ENCODE measurements at regions not wholly inside any gene's neighbourhood (a gene's known extent, or its start where the extent isn't known, plus 50 kb on each side); places are given as distances from the start of the nearest gene placed in this dataset.
"Not testable (repeated sequence)": the region's sequence is repeated elsewhere in the genome, so short reads cannot be mapped to it uniquely, and the experiment has no call there.

DNA sequence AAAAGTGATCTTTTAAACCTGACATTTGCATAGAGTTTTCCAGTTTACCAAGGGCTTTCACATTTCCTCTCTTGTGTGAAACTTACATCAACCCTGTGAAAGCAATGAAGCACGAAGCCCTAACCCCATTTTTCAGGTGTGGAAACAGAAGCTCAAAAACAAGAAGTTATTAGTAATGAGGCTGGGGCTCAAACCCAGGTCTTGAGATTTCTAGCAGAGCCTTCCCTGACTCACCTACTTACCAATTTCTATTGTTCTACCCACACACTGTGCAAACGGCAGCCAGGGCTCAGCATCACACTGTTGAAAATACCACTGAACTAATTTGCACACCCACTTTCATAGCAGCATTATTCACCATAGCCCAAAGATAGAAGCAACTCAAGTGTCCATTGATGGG is 117.8 kb upstream of the IGF1R start:
- no peak for DNase-seq

- no peak for DNase-seq
These were observed 116.3 kb upstream of the IGF1R start for GRCh38 chr15:98532063-98532462.

GRCh38 chr15:98536976-98537375 is 111.4 kb upstream of the IGF1R start:
- DNase-seq: no peak

GRCh38 chr15:98537516-98538060 is 110.8 kb upstream of the IGF1R start:
- no peak for DNase-seq

- DNase-seq: no peak
These were observed 106.8 kb upstream of the IGF1R start for GRCh38 chr15:98541519-98541918.

- no peak for DNase-seq
These were observed 105.1 kb upstream of the IGF1R start for GRCh38 chr15:98543237-98543636.

DNA sequence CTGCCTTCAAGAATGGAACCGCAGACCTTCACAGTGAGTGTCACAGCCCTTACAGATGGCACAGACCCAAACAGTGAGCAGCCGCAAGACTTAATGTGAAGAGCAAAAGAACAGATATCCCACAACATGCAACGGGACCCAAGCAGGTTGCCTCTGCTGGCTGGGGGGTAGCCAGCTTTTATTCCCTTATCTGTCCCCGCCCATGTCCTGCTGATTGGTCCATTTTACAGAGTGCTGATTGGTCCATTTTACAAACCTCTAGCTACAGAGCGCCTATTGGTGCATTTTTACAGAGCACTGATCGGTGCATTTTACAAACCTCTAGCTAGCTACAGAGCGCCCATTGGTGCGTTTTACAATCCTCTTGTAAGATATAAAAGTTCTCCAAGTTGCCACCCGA is 102.0 kb upstream of the IGF1R start:
- DNase-seq: no peak

- no peak for DNase-seq
These were observed 101.1 kb upstream of the IGF1R start for GRCh38 chr15:98547275-98547674.

GRCh38 chr15:98547741-98548138 is 100.6 kb upstream of the IGF1R start:
- peak; percentile 15 for DNase-seq

- peak; percentile 38 for DNase-seq
These were observed 100.0 kb upstream of the IGF1R start for GRCh38 chr15:98548139-98548971.

DNA sequence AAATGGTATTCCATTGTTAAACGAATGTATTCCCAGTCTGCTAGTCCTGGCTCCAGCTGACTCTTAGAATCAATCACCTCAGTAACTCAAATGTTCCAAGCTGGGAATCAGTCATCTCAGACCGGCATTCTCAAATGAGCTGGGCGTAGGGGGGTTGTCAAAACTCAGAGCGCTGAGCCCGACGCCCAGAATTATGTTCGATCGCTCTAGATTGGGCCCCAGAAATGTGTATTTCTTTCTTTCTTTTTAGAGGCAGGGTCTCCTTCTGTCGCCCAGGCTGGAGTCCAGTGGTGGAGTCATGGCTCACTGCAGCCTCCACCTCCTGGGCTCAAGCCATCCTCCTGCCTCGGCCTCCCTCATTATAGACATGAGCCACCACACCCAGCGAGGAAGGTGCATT is 99.3 kb upstream of the IGF1R start:
- no peak for DNase-seq

- DNase-seq: no peak
These were observed 98.6 kb upstream of the IGF1R start for GRCh38 chr15:98549741-98550140.

- DNase-seq: not testable (repeated sequence)
These were observed 98.0 kb upstream of the IGF1R start for GRCh38 chr15:98550363-98550762.

DNA sequence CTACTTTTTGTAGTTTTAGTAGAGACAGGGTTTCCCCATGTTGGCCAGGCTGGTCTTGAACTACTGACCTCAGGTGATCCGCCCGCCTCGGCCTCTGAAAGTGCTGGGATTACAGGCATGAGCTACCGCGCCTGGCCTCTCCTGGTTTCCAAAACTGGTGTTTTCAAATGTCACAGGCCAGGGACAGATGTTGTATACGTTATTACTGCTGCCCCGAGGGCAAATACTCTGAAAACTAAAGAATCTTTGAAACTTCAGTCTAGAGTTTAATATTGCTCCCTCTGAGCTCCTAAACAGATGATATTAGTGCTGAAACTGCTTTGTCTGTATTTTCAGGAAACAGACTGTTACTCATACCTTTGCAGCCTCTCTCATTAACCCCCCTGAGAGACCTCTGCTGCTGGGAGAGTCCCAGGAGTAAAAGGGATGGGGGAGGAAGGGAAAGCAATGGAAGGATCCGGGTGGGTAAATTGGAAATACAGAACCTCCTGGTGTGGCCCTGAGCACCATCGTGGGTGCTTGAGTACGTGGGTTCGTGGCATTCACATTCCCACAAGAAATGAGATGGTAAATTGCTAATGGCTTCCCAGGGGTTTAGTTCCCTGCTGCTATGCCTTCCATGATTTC is 96.3 kb upstream of the IGF1R start:
- no peak for DNase-seq

- DNase-seq: no peak
These were observed 93.8 kb upstream of the IGF1R start for GRCh38 chr15:98554272-98555172.

GRCh38 chr15:98555173-98555515 is 93.2 kb upstream of the IGF1R start:
- DNase-seq: no peak

GRCh38 chr15:98556321-98556720 is 92.0 kb upstream of the IGF1R start:
- no peak for DNase-seq

DNA sequence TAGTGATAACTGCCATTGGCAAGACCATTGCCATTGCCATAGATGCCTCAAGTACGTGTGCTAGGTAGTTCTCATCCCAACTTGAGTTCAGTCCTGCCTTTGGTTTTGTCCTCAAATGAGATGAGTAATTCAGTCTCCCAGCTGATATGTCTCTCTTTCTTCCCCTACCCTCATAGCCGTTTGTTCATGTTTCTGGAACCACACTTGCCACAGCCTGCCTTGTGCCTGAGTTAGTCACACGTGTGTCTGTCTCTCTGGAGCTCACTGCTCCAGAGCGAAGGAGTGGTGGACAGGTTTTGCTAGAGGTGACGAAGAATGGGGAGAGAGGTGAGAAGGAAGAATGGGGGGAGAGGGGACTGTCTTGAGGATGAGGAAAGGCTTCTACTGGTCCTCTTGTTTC is 88.0 kb upstream of the IGF1R start:
- DNase-seq: no peak

GRCh38 chr15:98561169-98561941 is 87.0 kb upstream of the IGF1R start:
- DNase-seq: no peak

DNA sequence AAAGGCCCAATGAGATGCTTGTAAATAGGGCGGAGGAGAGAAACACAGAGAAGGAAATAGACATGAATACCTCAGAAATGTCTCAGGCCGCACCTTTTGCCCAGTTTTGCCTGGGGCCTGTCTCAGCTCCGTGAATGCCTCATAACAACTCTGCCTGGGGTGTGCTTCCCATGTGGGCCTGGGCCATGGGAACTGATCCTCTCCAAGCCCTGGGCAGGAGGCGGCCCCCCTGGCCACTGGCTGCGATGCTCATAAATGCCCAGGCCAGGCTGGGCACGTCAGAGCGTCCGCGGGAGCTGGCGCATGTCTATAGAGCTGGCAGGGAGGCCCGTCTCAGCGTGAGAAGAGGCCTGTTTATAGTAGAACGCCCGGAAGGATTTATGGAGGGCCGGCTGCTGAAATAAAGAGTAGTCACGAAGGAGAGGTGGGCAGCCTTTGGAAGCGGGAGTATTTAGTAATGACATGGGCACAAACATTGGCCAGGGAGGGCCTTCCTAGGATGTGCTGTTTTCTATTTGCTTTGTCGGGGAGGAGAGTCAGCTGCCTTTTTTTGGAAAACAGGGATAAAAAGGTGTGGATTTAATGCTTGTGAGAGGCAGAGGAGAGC is 85.9 kb upstream of the IGF1R start:
- DNase-seq: no peak

DNA sequence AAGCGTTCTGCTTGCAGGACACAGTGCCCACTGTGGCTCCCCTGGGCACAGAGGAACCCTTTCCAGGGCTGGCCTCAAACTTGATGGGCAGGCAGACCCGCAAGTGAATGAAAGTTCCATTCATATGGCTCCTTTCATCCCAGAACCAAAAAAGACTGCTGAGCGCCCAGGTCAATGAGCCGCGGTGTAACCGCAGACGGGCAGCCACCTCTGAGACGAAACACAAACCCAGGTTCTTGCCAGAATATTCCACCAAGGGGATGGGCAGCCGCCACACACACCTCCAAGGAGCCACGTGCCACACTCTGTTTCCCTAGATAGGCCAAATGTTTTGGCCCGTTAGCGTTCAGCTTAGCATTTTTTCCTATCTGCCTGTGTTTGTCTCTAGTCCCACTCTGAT is 82.8 kb upstream of the IGF1R start:
- DNase-seq: no peak

DNA sequence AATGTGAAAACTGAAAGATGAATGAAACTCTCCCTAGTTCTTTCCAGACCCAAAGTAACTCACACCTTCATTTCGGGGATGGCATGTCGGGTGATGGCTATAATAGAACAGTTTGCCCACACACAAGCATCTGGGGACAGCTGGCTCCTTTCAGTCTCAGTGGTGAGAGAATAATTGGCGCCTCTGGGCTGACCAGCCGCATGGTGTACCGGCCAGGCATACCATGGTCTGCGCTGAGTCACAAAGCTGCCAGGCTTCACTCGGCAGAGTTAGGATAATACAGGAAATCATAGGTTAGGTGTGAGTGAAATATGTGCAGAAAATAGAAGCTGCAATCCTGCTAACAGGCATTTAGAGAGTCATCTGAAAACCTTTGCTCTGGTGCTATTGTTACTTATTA is 80.4 kb upstream of the IGF1R start:
- DNase-seq: no peak

Data from T1000 (cell line).